ENCODE measurements at regions not wholly inside any gene's neighbourhood (a gene's known extent, or its start where the extent isn't known, plus 50 kb on each side); places are given as distances from the start of the nearest gene placed in this dataset.

DNA sequence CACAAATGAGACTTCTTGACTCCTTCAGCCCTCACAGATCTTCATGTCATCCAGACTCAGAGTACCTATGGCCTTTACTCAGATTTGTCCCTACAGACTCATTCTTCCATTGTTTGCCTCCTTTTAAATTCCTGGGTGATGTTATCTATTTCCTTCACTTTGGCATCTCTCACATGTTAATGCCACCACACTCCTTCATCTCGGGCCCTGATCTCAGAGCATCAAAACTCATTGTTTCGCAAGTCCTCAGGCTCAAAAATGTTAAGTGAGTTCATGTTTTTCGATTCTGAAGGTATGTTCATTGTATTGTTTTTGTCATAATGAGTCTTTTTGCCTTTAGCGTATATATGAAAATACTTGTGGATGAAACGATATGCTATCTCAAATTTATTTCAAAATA lies 62.3 kb upstream of the AHR start:
- TF ChIP-seq, protein P1, sequence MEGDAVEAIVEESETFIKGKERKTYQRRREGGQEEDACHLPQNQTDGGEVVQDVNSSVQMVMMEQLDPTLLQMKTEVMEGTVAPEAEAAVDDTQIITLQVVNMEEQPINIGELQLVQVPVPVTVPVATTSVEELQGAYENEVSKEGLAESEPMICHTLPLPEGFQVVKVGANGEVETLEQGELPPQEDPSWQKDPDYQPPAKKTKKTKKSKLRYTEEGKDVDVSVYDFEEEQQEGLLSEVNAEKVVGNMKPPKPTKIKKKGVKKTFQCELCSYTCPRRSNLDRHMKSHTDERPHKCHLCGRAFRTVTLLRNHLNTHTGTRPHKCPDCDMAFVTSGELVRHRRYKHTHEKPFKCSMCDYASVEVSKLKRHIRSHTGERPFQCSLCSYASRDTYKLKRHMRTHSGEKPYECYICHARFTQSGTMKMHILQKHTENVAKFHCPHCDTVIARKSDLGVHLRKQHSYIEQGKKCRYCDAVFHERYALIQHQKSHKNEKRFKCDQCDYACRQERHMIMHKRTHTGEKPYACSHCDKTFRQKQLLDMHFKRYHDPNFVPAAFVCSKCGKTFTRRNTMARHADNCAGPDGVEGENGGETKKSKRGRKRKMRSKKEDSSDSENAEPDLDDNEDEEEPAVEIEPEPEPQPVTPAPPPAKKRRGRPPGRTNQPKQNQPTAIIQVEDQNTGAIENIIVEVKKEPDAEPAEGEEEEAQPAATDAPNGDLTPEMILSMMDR (optimal IDR thresholded peaks at IDR 0.05 in 1 of 3, IDR thresholded peaks at IDR 0.05 in 1 of 3, conservative IDR thresholded peaks at IDR 0.05 in 1 of 3; ENCODE audit: extremely low read depth in 1 of 3, insufficient read depth in 2 of 3, low read length in 3 of 3): no peak
- TF ChIP-seq EZH2 (IDR thresholded peaks at IDR 0.05; ENCODE audit: low read length): no peak

Data from keratinocyte (primary cell).